Raji (cell line): ENCODE measurements at regions not wholly inside any gene's neighbourhood (a gene's known extent, or its start where the extent isn't known, plus 50 kb on each side); places are given as distances from the start of the nearest gene placed in this dataset.

ENCODE experiments used
- POLR2A ChIP-seq: IDR thresholded peaks from 2 replicates; pipeline ENCODE4 v1.6.1; 2011; ENCODE audit warnings: low read depth, low read length, control low read depth; ENCODE audit not compliant: insufficient read depth

DNA sequence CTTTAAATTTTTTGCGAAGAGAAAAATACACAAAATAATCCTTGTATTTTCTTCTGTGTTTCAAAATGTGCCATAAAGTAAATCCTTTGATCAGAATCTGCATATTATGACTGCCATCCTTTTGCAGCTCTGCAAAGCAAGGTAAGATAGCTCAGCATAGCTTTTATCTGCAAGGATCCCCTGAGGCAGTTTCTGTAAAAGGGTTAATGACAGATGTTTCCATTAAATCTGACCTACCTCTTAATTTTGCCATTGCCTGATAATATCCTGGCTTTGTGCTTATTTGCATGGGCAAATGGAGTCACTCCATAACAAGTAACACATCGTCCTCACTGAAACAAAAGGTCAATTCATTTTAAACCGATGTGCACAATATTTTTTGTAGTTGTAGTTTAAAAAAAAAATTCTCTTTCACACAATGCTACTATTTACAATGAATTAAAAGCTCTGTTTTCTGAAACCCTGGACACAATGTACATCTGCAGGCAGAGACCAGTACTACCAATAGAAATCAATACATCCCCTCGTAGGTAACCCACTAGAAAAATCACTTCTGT, 108.5 kb upstream of the SOX5 start:
- no peak for TF ChIP-seq POLR2A

DNA sequence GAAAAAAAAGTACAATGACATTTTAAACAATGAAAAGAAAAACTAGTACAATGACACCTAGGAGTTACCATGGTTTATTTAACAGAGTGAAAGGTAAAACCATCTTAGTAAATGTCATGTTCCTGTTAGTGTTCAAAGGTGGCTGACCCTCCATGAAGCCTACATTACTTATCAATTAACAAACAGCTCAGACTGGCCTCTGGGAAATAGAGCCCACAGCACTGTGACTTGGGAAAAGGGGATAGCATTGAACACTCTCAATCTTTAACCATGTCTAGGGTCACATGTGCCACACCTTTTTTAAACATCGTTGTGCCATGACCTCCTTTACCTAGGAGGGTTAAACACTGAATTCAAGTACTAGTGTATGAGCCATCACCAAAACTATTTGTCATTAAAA, 106.3 kb upstream of the SOX5 start:
- TF ChIP-seq POLR2A = no peak

DNA sequence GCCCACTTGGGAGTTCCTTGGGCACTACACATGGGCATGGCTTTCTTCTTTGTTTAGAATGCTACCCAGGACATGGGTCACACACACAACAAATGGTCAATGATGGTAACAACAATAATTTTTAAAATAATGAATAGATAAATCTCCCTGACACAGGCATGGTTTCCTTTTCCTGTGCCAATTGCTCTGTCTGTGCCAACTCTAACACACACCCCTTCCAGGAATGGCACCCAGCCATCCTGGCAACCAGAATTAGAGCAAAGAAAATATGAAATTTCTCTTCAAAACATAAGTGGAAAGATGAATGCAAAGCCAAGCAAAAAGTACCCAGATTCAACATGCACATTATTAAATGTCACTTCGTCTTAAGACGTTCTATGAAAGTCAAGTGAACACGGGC, 104.9 kb upstream of the SOX5 start:
- TF ChIP-seq POLR2A = no peak

DNA sequence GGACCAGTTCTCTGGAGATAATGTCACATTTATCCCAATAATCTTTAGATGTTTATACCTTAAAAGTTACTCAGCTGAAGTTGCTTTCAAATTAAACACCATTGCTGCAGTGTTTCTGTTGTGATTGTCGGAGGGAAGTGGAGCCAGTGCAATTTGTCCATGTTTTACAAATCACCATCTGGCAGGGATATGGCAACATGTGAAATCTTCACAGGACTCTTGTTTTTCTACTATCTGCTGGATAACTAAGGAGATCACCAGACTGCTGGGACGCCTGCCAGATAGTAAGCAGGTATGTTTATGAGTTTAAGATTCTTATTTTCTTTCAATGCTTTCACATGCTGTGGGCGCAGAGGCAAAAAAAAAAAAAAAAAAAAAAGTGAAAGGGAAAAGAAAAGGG, 100.3 kb upstream of the SOX5 start:
- no peak for TF ChIP-seq POLR2A

DNA sequence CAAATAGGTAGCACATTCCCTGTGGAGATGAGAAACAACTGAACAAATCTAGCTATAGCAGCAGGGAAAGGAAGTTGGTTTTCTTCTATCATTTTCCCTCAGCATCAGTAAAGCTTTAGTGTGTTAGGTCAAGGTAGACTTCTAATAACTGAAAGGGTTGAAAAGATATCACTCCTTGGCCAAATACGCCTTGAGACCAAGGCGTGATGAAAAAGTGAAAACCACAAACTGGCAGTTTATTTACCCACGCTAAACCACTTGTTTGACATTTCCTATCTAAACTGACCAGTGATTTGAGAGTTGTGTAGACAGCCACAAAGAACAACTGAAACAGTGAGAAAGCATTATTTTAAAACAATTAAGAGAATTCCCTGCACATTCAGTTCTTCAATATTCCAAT, 99.6 kb upstream of the SOX5 start:
- TF ChIP-seq POLR2A = no peak

DNA sequence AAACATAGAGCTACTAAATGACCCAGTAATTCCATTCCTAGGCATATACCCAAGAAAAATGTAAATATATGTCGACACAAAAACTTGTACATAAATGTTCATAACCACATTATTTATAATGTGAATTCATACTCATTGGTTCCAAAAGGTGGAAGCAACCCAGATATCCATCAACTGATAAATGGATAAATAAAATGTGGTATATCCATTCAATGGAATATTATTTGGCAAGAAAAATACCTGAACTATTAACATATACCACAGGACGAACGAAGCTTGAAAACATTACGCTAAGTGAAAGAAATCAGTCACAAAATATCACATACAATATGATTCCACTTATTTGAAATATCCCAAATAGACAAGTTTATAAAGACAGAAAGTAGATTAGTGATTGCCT, 99.0 kb upstream of the SOX5 start:
- no peak for TF ChIP-seq POLR2A

DNA sequence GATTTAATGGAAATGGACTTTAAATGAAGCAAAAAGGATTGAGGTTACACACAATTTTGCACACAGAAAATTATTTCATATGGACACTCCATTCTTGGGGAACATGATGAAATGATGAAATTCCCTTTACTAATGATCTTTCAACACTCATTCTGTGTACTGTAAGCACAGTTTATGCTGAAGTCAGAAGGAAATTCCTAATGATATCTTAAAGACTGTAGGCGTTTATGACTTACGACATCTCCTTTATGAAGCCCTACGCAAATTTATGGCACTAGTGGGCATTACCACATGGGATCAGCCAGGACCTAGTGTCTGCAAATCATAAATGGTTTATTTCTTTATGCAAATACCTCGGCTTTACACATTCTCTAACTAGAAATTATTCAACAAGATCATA, 97.9 kb upstream of the SOX5 start:
- no peak for TF ChIP-seq POLR2A

DNA sequence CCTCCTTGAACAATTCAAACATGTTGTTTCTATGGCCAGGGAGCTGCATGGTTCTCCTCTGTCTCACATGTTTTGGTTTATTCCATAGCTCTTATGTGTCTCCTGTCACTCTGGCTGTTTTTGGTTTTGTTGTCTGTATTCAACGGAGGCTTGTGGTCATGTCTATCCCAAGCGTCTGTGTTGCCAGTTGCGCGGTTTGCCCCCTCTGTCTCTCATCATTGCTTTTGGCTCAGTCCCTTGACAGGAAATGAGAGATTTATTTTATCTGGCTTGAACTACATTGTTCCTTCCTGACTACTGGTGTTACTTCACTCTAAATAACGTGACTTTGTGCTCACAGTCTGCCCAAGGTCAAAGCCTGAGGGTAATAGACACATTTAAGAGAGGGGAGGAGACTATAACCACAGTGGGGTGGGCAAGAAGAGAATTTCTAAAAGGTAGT, 96.4 kb upstream of the SOX5 start:
- no peak for TF ChIP-seq POLR2A

DNA sequence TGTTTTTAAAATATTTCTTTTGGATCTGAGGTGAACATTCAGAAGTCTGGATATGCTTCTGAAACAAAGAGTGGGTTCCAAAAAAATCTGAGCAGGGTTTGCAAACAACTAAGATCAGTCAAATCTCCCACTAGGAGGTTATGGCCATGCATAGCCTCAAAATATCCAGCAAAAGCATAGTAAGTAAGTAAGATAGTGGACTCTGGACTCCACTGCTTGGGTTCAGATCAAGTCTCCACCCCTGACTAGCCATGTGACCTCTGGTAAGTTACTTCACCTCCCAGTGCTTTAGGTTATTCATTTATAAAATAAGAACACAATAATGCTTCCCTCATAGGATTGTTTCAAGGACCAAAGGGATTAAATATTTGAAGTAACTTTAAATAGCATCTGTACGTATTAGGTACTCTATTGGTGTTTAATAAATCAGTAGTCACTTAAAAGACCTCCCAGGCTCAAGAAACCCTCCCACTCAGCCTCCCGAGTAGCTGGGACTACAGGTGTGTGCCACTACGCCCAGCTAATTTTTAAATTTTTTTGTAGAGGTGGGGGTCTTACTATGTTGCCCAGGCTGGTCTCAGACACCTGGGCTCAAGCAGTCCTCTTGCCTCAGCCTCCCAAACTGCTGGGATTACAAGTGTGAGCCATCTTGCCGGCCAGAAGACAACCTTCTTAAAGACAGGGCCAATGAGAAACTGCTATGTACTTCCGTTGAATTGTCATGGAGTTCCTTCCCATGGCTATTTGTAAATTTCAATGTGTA, 95.7 kb upstream of the SOX5 start:
- TF ChIP-seq POLR2A = no peak

DNA sequence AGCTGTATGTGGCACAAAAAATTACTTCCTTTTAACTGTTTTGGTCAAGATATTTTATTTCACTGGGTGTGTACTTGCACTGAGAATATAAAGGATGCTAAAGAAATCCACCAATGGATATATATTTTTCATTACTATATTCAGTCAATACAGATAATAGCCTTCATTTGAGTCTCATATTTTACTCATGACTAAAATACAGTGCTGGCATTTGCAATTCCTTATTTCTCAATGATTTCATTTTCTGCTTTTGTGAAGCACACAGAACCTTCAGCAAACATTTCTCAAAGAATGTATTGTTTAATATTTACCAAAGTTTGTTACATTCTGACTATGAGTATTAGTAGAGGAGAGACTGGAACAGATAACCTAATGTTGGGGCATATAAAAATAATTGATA, 93.2 kb upstream of the SOX5 start:
- no peak for TF ChIP-seq POLR2A

DNA sequence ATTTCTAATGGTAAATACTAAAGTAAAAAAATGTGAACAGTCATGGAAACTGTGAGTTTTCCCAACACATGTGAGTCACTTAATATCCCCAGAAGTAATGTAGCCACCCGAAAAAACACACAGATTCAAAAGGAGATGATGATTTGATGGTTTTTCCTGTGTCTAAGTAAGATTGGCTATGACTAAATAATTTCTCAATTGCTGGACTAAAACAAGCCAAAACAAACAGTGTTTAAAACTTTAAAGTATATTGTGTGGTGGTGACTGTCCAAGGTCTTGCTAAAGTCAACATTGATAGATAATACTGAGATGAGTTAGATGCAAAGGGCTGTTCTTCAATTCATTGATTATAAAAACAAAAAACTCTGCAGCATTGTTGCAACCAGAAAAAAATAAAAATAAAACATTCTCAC, 89.6 kb upstream of the SOX5 start:
- no peak for TF ChIP-seq POLR2A

DNA sequence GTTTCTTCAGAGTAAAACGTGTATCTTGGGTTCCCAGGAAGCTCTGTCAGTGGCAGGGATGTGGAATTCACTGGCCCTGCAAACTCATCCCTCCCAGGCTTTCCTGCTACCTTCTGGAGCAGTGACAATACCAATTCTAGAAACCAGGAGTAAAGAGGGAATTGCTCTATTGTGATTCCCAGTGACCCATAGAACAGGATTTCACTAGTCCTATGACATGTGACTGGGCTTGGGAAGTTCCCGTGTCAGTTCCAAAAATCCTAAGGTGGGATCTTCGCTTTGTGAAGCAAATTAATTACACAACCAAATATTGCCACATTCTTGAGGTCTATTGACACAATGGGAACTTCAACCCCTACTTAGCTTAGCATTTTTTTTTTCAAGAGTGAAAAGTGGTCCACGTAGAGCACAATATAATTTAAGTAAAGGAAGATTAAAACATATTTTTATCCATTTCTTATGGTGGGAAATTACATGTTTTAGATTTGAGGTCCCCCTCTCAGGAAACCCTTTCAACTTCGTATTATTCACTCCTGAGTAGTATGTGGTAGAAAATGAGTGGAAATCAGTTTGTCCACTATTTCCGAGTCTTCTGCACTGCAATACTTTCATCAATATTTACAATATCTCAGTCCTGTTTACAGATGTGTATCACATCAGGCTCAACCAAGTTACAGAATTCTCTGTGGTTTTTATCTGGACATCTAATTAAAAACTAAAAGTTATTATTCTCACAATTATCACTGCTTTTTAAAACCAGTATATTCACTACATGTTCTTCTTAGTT, 88.9 kb upstream of the SOX5 start:
- TF ChIP-seq POLR2A = no peak

DNA sequence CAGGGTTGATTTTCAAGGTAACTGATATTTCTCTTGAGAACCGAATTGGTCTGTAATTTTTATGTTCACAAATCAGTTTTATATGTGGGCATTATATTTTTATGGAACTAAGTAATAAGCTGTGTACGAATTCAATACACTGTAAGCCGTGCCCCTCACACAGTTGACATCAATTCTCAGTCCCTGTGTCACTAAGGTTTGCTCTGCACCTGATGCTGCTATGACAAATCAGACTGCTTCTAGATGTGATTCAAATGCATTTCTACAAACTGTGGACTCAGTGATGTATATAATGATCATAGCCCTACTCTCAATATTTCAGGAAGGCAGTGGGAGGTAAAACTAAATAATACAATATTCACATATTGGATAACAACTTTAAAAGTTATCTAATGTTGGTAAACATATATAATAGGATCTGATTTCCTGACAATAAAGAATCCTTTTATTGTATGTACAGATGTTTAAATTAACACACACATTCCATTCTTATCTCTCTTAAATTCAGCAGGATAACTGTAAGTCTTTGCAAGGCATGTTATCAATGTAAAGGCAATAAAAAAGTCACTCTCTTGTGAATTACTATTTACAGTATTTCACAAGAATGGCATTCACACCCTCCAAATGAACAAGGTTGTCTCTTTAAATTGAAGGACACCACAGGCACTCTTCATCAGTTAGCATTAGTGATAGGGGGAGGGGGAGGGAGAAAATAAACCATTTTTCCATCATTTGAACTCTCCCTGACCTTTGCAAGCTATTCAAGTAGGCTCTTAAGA, 87.2 kb upstream of the SOX5 start:
- no peak for TF ChIP-seq POLR2A

DNA sequence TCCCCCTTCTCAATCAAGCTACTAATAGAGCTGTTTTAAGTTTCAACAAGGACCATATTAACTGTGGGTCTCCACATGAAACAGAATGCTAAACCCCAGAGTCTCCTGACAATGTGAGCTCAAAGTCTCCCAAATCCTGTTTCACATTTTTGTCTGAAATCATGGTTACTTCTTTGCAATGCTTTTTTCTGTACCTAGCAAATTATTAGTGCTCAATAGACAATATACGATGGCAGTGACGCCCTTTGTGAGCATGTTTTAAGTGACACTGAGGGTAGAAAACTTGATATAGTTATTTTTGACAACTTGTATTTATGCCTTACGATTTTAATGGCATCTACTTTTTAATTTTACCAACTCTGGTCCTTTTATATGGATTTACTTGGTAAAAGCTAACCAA, 85.4 kb upstream of the SOX5 start:
- TF ChIP-seq POLR2A = no peak

DNA sequence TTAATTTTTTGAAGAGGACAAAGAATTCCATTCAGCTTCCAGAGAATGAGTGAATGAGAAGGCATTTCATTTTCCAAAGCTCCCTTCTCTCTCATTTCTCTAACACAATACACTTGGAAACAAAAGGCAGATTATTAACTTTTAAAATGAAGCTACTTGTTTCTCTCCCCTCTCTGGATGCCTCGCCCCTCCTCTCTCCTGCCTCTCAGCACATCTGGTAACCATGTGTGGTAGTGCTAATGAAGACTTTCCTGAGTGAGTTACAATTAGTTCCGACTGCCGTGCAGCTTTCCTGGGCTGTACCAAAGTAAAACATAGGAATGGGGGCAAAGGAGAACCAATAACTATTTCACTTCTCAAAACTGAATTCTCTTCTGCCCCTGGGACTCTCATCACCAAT, 84.7 kb upstream of the SOX5 start:
- no peak for TF ChIP-seq POLR2A
